ENCODE measurements at regions not wholly inside any gene's neighbourhood (a gene's known extent, or its start where the extent isn't known, plus 50 kb on each side); places are given as distances from the start of the nearest gene placed in this dataset.

DNA sequence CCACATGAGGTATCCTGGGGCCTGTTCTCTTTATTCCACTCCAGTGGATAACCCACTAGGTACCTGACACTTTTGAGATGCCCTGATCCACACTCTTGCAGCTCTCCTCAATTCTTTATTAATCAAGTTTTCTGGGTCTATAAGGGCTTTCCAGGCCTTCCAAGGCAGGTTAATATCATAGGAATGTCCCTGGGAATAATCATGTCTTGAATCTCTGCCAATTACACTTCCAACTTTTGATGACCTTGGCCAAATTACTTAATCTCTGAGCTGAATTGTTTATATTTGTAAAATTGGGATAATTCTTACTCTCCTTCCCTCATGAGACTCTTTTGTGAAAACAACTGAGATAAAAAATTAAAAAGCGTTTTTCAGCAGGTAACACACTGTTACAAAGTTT is 881.7 kb downstream of the MCTP2 start:
- Histone ChIP-seq H3K56ac (replicated peaks; ENCODE audit: insufficient read length, low read depth, low read length) (no peak overlapping the region), H3K79me2 (ENCODE audit: control insufficient read depth in 1 of 2, insufficient read depth in 2 of 2, low read length in 2 of 2) (no peaks in the 10 kb centered on the region), H2BK120ac (replicated peaks; ENCODE audit: low read depth, low read length) (no peak overlapping the region), H2AFZ (ENCODE audit: low read length) (no peak overlapping the region), H3K4ac (replicated peaks; ENCODE audit: insufficient read length, low read depth, low read length) (no peak overlapping the region), H3K27me3 (replicated peaks in 1 of 4; ENCODE audit: control insufficient read depth in 3 of 4, extremely low read depth in 1 of 4, insufficient read depth in 3 of 4, low read length in 3 of 4) (no peaks in the 10 kb centered on the region), H3K9ac (replicated peaks in 1 of 4; ENCODE audit: extremely low read depth in 1 of 4, low read depth in 3 of 4, low read length in 3 of 4) (no peak overlapping the region), H3K18ac (ENCODE audit: extremely low read depth, low read length) (no peak overlapping the region), H3K79me1 (ENCODE audit: low read depth, low read length) (no peaks in the 10 kb centered on the region), H4K91ac (replicated peaks; ENCODE audit: insufficient read length, low read length) (no peak overlapping the region), H3K4me2 (ENCODE audit: insufficient read depth in 1 of 2, low read depth in 2 of 2, low read length in 2 of 2) (no peak overlapping the region), H3K27ac (ENCODE audit: low read depth, low read length) (no peak overlapping the region), H3K14ac (ENCODE audit: insufficient read length) (no peak overlapping the region), H2BK20ac (ENCODE audit: low read length) (no peak overlapping the region), H4K5ac (ENCODE audit: insufficient read length, low read depth, low read length) (no peak overlapping the region), H2AK5ac (ENCODE audit: low read depth, low read length) (no peak overlapping the region), H3K4me3 (ENCODE audit: extremely low read depth in 1 of 4, insufficient read depth in 2 of 4, low read depth in 3 of 4, low read length in 4 of 4) (no peak overlapping the region), H4K8ac (ENCODE audit: extremely low read depth, insufficient read depth, low read length) (no peak overlapping the region), H2BK12ac (ENCODE audit: low read depth, low read length) (no peak overlapping the region), H2BK15ac (ENCODE audit: low read length) (no peak overlapping the region), H3K9me3 (ENCODE audit: insufficient read depth in 2 of 2, low read depth in 1 of 2, low read length in 1 of 2) (no peaks in the 10 kb centered on the region), H4K20me1 (replicated peaks in 1 of 2; ENCODE audit: control insufficient read depth in 1 of 2, insufficient read depth in 2 of 2, low read length in 2 of 2) (no peaks in the 10 kb centered on the region), H3K23me2 (ENCODE audit: low read depth, low read length) (no peaks in the 10 kb centered on the region), H3K23ac (ENCODE audit: insufficient read length) (no peak overlapping the region), H3K36me3 (ENCODE audit: control insufficient read depth in 2 of 4, insufficient read depth in 4 of 4, low read length in 3 of 4) (no peaks in the 10 kb centered on the region), H3K4me1 (replicated peaks in 1 of 4; ENCODE audit: control insufficient read depth in 3 of 4, insufficient read depth in 4 of 4, low read length in 3 of 4) (no peaks in the 10 kb centered on the region), H2BK5ac (ENCODE audit: low read depth, low read length) (no peak overlapping the region)
- no peak for FAIRE-seq
- 89% methylated on average over 1 of the region's 1 CpG; no CpG with 5 or more reads in 1 of the 2 experiments for WGBS, 2 experiments (ENCODE audit: extremely low coverage in 1 of 2, insufficient coverage in 1 of 2, insufficient read length in 1 of 2, insufficient replicate concordance in 2 of 2, low coverage in 1 of 2, low lambda C conversion rate in 2 of 2, missing lambda C conversion rate in 1 of 2)
- ChIA-PET POLR2A (ENCODE audit: partially characterized antibody) (no interaction called here), CTCF (ENCODE audit: partially characterized antibody) (no interaction called here)
- no peak for DNase-seq (ENCODE audit: low read depth in 1 of 2, low spot score in 2 of 2)
- TF ChIP-seq SIRT6 (IDR thresholded peaks at IDR 0.05; ENCODE audit: low read length) (no peak), CREB1 (IDR thresholded peaks at IDR 0.05) (no peak), ZNF274 (IDR thresholded peaks at IDR 0.05; ENCODE audit: borderline replicate concordance, extremely low read depth, low read length) (no peak), HDAC6 (IDR thresholded peaks at IDR 0.05; ENCODE audit: low read depth, low read length) (no peak), MAFK (IDR thresholded peaks at IDR 0.05; ENCODE audit: low read depth, low read length) (no peak), BCL11A (IDR thresholded peaks at IDR 0.05; ENCODE audit: low read depth in 2 of 2, low read length in 2 of 2) (no peak), TAF1 (IDR thresholded peaks at IDR 0.05; ENCODE audit: low read depth, low read length) (no peak)
- TF ChIP-seq, protein P1, sequence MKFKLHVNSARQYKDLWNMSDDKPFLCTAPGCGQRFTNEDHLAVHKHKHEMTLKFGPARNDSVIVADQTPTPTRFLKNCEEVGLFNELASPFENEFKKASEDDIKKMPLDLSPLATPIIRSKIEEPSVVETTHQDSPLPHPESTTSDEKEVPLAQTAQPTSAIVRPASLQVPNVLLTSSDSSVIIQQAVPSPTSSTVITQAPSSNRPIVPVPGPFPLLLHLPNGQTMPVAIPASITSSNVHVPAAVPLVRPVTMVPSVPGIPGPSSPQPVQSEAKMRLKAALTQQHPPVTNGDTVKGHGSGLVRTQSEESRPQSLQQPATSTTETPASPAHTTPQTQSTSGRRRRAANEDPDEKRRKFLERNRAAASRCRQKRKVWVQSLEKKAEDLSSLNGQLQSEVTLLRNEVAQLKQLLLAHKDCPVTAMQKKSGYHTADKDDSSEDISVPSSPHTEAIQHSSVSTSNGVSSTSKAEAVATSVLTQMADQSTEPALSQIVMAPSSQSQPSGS (IDR thresholded peaks at IDR 0.05; ENCODE audit: low read length) = no peak
- TF ChIP-seq, protein P2, sequence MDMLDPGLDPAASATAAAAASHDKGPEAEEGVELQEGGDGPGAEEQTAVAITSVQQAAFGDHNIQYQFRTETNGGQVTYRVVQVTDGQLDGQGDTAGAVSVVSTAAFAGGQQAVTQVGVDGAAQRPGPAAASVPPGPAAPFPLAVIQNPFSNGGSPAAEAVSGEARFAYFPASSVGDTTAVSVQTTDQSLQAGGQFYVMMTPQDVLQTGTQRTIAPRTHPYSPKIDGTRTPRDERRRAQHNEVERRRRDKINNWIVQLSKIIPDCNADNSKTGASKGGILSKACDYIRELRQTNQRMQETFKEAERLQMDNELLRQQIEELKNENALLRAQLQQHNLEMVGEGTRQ (IDR thresholded peaks at IDR 0.05; ENCODE audit: low read length) = no peak
- TF ChIP-seq, protein P3, sequence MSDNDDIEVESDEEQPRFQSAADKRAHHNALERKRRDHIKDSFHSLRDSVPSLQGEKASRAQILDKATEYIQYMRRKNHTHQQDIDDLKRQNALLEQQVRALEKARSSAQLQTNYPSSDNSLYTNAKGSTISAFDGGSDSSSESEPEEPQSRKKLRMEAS (IDR thresholded peaks at IDR 0.05) = no peak

Measured in H1 (cell line).